KOPT-K1 (cell line): ENCODE measurements at regions not wholly inside any gene's neighbourhood (a gene's known extent, or its start where the extent isn't known, plus 50 kb on each side); places are given as distances from the start of the nearest gene placed in this dataset.

Experiments
- H3K27ac ChIP-seq: fragments of 200-600 bp; sonication (generic); 2 replicates; pipeline ENCODE4 v1.5.1; 2016; ENCODE audit warnings: antibody characterized with exemption, mild to moderate bottlenecking, low read depth, low read length; ENCODE audit not compliant: poor library complexity, severe bottlenecking
- H3K36me3 ChIP-seq: fragments of 200-600 bp; sonication (generic); 2 replicates; pipeline ENCODE4 v1.5.1; 2017; ENCODE audit warnings: antibody characterized with exemption, mild to moderate bottlenecking, low read length, moderate library complexity; ENCODE audit not compliant: insufficient read depth
- H3K9me3 ChIP-seq: fragments of 200-600 bp; sonication (generic); 2 replicates; pipeline ENCODE4 v1.5.1; 2017; ENCODE audit warnings: antibody characterized with exemption, low read length, mild to moderate bottlenecking; ENCODE audit not compliant: insufficient read depth, poor library complexity, severe bottlenecking

DNA sequence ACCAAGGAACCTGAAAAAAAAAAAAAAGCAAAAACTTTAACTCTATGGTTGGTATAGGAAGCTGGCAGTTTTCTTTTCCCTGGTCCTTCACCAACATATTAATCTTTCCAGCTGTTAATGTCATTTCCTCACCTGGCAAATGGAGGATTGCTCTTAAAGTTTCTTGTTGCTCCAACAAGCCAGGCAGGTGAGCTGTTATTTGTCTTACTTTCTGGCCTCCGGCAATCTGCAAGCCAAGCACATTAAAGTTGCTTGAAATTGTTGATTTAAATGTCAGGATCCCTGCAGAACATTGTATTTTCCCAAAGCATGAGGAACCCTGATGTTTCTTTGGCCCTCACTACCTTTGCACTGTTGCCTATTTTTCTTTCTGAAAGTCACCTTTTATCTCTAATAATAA is 664.9 kb downstream of the METTL4 start:
- Histone ChIP-seq H3K36me3 (no peaks in the 10 kb centered on the region), H3K27ac (no peak overlapping the region), H3K9me3 (no peaks in the 10 kb centered on the region)

DNA sequence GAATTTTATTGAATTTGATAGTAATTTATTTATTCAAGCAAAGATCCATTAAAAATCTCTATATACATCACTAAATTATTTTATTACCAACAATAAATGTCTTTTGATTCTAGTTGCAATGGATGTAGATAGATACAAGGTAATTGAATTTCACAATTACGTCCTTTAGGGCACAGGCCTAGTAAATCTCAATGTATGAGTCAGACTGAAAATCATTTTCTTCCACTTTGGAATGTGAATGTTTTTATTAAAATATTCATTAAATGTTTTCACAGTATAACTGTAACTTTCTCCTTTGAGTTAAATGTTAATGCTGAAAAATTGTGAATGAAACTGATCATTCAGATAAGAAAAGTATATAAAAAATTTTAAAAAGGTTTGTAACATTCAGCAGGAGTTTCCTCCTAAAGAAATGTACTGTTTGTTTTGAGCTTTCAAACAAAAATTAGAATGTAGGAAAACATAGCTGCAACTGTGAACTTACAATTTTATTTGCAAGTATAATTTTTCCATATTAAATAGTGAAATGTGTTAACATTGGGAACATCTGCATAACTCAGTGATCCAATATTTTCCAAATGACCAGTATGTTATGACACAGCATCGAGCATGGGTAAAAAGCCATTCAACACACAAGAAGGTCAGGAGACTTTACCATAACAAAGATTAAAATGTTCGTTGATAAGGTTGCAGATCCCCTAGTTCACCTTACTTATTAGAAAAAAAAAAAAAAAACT is 663.7 kb downstream of the METTL4 start:
- Histone ChIP-seq H3K27ac (no peak overlapping the region), H3K36me3 (no peaks in the 10 kb centered on the region), H3K9me3 (no peaks in the 10 kb centered on the region)

DNA sequence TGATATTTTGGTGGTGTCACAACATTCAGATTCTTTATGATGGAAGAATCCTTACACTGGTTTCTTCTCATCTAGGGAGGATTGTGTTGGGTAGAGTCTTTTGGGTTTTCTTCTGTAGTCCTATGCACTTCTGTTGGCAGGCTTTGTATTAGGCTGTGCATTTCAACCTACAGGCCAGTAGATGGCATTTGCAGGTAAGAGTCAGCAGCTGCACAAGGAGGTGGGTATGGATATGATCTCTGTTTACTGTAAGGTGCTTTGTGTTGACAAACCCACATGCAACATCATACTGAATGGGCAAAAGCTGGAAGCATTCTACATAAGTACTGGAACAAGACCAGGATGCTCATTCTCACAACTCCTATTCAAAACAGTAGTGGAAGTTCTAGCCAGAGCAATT is 656.8 kb downstream of the METTL4 start:
- no peak overlapping the region for H3K27ac ChIP-seq
- no peaks in the 10 kb centered on the region for H3K36me3 ChIP-seq
- no peaks in the 10 kb centered on the region for H3K9me3 ChIP-seq

DNA sequence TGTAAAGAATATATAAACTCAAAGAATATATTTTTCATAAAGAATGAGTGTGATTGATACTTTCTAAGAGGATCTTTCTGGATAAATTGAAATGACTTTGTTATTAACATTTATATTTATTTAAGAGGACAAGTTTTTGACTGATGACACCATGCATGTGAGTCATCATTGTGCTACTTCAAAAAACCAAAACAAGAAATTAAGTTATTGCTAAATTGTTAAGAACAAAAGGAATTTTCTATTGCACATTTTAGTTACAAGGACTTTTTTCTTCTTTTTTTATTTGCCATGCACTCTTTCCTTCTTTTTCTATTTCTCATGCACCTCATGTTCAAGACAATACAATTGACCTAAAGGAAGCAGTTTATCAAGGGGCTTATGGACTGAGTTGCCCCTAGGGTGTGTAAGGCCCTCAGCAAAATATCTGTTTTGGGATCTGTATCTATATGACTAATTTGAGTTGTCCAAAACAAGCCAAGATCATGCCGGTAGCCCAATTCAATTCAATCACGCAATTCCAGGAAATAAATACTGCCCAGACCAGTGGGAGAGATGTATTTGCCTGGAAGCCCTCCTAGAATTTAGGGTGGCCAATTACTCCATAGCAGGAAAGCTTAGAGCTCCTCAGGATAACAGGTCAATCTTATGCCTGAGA is 654.3 kb downstream of the METTL4 start:
- no peaks in the 10 kb centered on the region for H3K36me3 ChIP-seq
- H3K27ac ChIP-seq, result no peak overlapping the region
- no peaks in the 10 kb centered on the region for H3K9me3 ChIP-seq

DNA sequence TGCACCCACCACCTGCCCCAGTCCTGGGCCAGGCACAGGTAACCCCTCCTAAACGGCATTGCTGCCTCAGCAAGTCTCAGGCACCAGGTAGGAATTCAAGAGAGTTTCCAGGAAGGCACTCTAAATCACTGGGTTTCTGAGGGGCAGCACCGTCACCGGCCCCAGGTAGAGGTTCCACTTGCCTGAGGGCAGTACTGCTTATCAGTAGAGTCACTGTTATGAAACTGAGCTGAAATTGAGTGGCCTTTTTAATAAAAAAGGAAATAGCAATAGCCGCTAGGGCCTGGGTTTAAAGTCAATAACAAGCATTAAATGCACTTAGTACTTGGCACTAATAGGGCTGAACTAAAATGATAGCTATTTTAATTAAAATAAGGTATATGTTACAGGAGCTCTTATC is 653.7 kb downstream of the METTL4 start:
- Histone ChIP-seq H3K27ac (no peak overlapping the region), H3K36me3 (no peaks in the 10 kb centered on the region), H3K9me3 (no peaks in the 10 kb centered on the region)

DNA sequence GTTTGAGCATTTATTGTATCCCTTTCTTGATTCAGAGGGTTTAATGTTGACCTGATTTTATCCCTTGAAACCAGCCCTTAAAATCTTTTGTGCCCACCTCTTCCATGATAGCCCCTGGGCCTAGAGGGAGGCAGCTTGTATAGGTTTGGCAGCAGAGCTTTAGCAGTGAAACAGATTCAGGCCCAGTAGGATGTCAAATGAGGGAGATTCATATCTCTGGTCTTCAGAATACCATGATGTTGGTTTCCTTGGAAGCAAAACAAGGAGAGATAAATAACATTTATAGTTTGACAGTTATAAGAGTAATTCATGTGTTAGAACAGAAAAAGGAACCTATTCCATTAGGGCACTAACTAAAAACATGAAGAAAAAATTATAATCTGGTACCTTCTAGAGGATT is 649.2 kb downstream of the METTL4 start:
- H3K27ac ChIP-seq, result no peak overlapping the region
- no peaks in the 10 kb centered on the region for H3K36me3 ChIP-seq
- no peaks in the 10 kb centered on the region for H3K9me3 ChIP-seq

DNA sequence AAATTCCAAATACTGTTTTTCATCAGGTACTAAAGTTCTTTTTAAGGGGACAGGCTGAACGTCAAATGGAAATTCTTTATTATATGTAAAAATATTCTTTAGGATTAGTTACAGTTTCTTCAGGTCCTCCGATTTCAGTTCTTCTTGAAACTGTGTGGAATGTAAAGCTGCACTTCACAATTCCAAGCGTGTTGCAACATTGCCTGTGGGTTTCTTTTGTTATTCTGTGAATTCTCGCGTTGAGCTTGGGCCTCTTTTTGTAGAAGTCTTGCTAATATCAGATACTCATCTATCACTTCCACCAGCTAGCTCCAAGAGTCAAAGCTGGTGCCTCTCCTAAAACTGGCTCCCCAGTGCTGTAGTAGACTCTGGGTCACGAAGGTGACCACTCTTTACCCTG is 642.6 kb downstream of the METTL4 start:
- Histone ChIP-seq H3K36me3 (no peaks in the 10 kb centered on the region), H3K27ac (no peak overlapping the region), H3K9me3 (no peaks in the 10 kb centered on the region)

DNA sequence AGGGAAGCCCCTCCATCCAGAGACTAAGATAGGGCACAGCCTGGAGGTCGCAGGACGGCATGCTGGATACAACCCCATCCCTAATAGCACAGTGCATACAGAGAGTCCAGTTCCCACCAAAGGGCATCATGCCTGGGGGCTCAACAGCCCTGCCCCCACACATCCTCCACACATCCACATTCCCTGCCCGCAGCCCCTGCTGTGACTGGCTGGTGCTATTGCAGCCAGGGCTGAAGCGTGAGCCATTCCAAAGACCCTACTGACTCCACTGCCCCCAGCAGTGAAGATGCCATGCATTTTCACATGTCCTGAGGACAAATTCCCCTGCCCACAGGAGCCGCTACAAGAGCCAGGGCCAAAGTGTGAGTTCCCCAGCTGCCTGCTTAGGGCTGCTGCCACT is 641.6 kb downstream of the METTL4 start:
- H3K9me3 ChIP-seq, result no peaks in the 10 kb centered on the region
- H3K36me3 ChIP-seq, result no peaks in the 10 kb centered on the region
- H3K27ac ChIP-seq, result no peak overlapping the region

DNA sequence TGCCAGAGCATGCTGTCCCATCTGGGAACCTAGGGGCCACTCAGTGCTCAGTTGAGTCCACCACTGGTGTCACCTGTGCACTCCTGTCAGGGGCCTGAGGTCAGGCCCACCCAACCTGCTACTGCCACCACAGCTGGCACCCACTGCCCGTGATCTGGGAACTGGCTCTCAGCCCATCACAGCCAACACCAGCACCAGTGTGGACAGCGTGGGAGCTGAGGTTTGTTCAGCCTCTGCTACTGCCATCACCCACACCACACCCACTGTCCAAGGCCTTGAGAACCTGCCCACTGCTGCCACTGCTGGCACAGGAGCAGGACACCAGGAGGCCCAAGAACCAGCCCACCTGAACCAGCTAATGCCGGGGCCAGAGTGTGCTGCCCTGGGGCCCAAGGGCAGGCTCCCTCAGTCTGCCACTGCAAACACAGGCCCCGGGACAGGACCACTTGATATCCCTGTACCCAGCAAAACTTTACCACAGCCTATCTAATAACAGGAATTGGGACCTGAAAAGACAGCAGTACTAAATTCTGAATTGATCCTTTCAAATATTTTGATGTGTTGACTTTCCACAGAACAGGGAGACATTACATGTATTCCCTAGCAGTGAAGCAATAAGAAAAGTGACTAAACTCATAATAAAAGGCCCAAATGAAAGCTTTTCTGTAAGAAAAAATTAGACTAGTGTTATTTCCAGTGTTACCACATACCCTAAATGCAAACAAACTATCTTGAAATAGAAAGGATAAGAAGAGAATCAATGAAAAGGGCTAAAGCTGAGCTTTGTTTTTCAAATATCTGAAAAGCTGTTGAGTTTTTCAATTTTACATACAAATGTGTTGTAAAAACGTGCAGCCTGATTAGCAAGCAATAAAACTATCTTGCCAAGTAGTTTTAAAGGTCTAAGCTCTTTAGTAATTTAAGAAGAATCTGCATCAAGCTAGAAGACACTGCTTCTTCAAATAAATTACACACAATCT is 640.7 kb downstream of the METTL4 start:
- Histone ChIP-seq H3K27ac (no peak overlapping the region), H3K9me3 (no peaks in the 10 kb centered on the region)

DNA sequence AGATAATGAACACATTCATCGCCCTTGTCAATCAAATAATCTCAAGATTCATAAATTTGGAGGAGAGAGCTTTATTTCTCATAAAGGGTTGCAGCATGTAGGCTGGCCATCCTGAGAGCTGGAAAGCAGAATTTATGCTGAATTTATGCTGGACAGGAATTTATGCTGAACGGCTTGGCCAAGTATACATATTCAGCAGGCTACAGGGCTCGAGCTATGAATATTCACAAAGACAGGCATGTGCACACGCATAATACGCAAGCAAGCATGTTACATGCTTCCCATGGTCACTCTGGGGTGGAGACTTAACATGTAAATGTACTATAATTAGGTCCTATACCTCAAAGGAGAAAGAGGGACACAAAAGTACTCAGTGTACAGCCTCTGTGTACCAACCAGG is 618.8 kb downstream of the METTL4 start:
- no peak overlapping the region for H3K27ac ChIP-seq
- H3K36me3 ChIP-seq, result no peaks in the 10 kb centered on the region
- no peaks in the 10 kb centered on the region for H3K9me3 ChIP-seq

More for the DNA sequence above, 640.7 kb downstream of the METTL4 start:
- H3K36me3 ChIP-seq, result no peaks in the 10 kb centered on the region

DNA sequence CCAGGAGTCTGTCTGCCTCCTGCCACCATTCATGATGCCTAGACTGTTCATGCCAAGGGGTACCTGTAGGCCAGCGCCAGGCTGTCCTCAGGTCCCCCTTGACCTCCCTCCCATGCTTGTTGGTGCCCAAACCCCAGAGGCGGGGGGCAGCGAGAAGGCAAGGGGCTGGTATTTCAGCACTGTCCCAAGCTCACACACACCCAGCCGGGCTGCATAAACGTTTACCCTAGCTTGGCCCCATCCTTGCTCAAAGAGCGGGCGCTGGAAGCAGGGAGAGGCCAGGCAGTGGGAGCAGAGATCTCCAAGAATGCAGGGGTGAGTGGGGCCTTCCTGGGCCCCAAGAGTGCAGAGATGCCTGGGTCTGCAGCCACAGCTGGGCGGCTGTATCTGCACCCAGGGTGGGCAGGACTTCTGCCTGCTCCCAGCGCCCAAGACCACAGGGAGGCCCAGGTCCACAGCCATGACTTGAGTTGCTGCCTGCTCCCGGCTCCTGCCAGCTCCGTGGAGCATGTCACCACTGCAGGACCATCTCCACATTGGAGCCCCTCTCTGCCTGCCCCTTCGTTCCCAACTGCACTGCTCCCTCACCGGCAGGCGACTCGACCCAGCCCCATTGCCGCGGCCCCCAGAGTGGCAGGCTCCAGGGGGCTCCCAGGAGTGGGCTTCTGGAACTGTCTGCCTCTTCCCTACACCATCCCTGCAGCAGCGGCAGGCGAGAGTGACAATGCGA is 616.6 kb downstream of the METTL4 start:
- H3K36me3 ChIP-seq, result no peaks in the 10 kb centered on the region

DNA sequence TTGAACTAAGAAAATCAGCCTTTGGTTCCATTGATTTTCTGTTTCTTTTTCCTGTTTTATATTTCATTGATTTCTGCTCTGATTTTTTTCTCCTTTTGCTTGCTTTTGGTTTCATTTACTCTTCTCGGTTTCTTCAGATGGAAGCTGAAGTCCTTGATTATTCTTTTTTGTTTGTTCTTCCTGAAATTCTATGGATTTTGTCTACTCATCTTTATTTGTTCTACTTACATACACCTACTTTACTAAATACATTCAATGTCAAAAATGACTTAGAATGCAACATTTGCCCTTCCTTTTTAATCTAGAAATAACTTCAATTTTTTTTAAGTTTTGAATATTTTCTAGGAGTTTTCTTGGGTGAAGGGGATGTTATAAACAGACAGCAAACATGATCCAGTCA is 612.5 kb downstream of the METTL4 start:
- Histone ChIP-seq H3K27ac (no peak overlapping the region), H3K9me3 (no peaks in the 10 kb centered on the region), H3K36me3 (no peaks in the 10 kb centered on the region)

More for the DNA sequence above, 616.6 kb downstream of the METTL4 start:
- H3K9me3 ChIP-seq, result no peaks in the 10 kb centered on the region
- H3K27ac ChIP-seq, result no peak overlapping the region

DNA sequence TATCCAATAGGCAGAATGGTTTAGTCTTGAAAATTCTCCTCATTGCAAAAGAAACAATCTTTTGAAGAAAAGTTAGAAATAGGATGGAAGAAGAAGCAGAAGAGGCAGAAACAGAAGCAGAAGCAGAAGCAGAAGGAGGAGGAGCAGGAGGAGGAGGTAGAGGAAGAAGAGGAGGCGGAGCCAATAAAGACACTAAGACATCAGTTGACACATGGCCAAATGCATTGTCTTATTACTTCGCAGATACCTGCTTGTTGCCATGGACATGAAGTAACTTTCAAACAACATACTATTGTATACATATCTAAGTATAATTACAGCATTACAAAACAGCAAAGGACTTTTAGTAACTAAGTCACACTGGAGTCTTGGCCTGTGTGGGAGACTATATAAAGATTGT is 606.3 kb downstream of the METTL4 start:
- no peaks in the 10 kb centered on the region for H3K36me3 ChIP-seq
- no peaks in the 10 kb centered on the region for H3K9me3 ChIP-seq
- no peak overlapping the region for H3K27ac ChIP-seq

DNA sequence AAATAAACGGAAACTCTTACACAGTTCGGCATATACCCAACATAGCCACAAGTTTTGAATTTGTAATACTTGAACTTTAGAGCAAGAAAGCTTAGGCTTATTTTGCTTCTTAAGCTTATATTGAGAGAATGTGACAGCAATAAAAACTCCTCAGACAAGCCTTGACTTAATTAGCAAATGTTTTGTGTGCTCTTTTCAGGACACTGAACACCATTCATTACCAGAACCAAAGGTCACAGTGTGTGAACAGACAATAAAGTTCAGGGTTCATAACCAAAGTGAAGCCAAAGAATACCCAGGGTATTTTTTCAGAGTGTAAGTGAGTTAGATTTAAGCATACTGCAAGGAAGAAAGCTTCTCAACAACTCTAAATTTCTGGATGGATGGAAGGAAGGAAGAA is 605.8 kb downstream of the METTL4 start:
- H3K36me3 ChIP-seq, result no peaks in the 10 kb centered on the region
- H3K27ac ChIP-seq, result no peak overlapping the region
- H3K9me3 ChIP-seq, result no peaks in the 10 kb centered on the region
